ENCODE measurements at regions not wholly inside any gene's neighbourhood (a gene's known extent, or its start where the extent isn't known, plus 50 kb on each side); places are given as distances from the start of the nearest gene placed in this dataset.
"Not testable (repeated sequence)": the region's sequence is repeated elsewhere in the genome, so short reads cannot be mapped to it uniquely, and the experiment has no call there.

- DNase-seq = no peak
These were observed 139.4 kb upstream of the ANKH start for GRCh38 chr5:15010936-15011335.

GRCh38 chr5:15009420-15009819 lies 137.8 kb upstream of the ANKH start:
- peak; percentile 37 for DNase-seq

- DNase-seq = no peak
These were observed 137.3 kb upstream of the ANKH start for GRCh38 chr5:15008921-15009320.

GRCh38 chr5:15008476-15008875 lies 136.9 kb upstream of the ANKH start:
- DNase-seq = no peak

GRCh38 chr5:15007646-15008045 lies 136.1 kb upstream of the ANKH start:
- no peak for DNase-seq

- DNase-seq = no peak
These were observed 132.9 kb upstream of the ANKH start for GRCh38 chr5:15004506-15004905.

- DNase-seq = peak; percentile 91
These were observed 131.9 kb upstream of the ANKH start for GRCh38 chr5:15003511-15003920.

- DNase-seq = no peak
These were observed 131.2 kb upstream of the ANKH start for GRCh38 chr5:15002791-15003190.

- DNase-seq = no peak
These were observed 130.6 kb upstream of the ANKH start for GRCh38 chr5:15002173-15002572.

GRCh38 chr5:15001517-15001916 lies 129.9 kb upstream of the ANKH start:
- DNase-seq = no peak

GRCh38 chr5:14998491-14998890 lies 126.9 kb upstream of the ANKH start:
- DNase-seq = no peak

- DNase-seq = no peak
These were observed 125.4 kb upstream of the ANKH start for GRCh38 chr5:14996997-14997396.

GRCh38 chr5:14995229-14995628 lies 123.7 kb upstream of the ANKH start:
- DNase-seq = no peak

GRCh38 chr5:14993459-14994133 lies 122.0 kb upstream of the ANKH start:
- not testable (repeated sequence) for DNase-seq

- not testable (repeated sequence) for DNase-seq
These were observed 121.3 kb upstream of the ANKH start for GRCh38 chr5:14992751-14993458.

- no peak for DNase-seq
These were observed 116.6 kb upstream of the ANKH start for GRCh38 chr5:14988223-14988622.

GRCh38 chr5:14986413-14986812 lies 114.8 kb upstream of the ANKH start:
- no peak for DNase-seq

GRCh38 chr5:14983666-14984441 lies 112.3 kb upstream of the ANKH start:
- DNase-seq = no peak

GRCh38 chr5:14980698-14981097 lies 109.1 kb upstream of the ANKH start:
- DNase-seq = no peak

- no peak for DNase-seq
These were observed 105.6 kb upstream of the ANKH start for GRCh38 chr5:14977058-14977685.

- no peak for DNase-seq
These were observed 104.9 kb upstream of the ANKH start for GRCh38 chr5:14976486-14976885.

- no peak for DNase-seq
These were observed 100.3 kb upstream of the ANKH start for GRCh38 chr5:14971873-14972272.

- no peak for DNase-seq
These were observed 97.2 kb upstream of the ANKH start for GRCh38 chr5:14968796-14969195.
